IMR-90 (cell line): ENCODE measurements at regions not wholly inside any gene's neighbourhood (a gene's known extent, or its start where the extent isn't known, plus 50 kb on each side); places are given as distances from the start of the nearest gene placed in this dataset.
"Not testable (repeated sequence)": the region's sequence is repeated elsewhere in the genome, so short reads cannot be mapped to it uniquely, and the experiment has no call there.

Experiments
- ATAC-seq: fragments of 200-7000 bp; cut with Tn5 transposase; 2 replicates; pipeline ENCODE4 v1.9.1; 2020; ENCODE audit warnings: low read depth, mild to moderate bottlenecking, moderate library complexity
- BruUV-seq: library from RNA; stranded (reverse); fragments of 400-500 nt; replicated peaks from 2 replicates; lab custom pipeline; 2021; lab: Mats Ljungman, UMichigan
- CTCF ChIA-PET: fragments of 300-600 bp; formaldehyde crosslinking; extraction: SDS; loops from one replicate; lab custom pipeline; 2021; ENCODE audit warnings: antibody characterized with exemption; lab: Yijun Ruan, JAX
- POLR2A ChIA-PET: fragments of 300-600 bp; sonication (Branson Sonifier 250); formaldehyde crosslinking; loops from one replicate; lab custom pipeline; 2022; ENCODE audit warnings: antibody characterized with exemption; ENCODE audit not compliant: unreplicated experiment; lab: Charles Lee
- DNase-seq: peaks from one replicate; pipeline ENCODE4 v3.0.0; 2013
- H2AFZ ChIP-seq: replicated peaks from 2 replicates; pipeline ENCODE3; 2013; ENCODE audit warnings: low read length, mild to moderate bottlenecking; ENCODE audit not compliant: poor library complexity
- H2AK5ac ChIP-seq: 2 replicates; pipeline ENCODE4 v1.6.1; 2013; ENCODE audit warnings: low read depth, low read length, inconsistent platforms
- H2AK9ac ChIP-seq: replicated peaks from 2 replicates; pipeline ENCODE3; 2013; ENCODE audit warnings: mild to moderate bottlenecking, low read depth, low read length, moderate library complexity; ENCODE audit not compliant: poor library complexity
- H2BK120ac ChIP-seq: 2 replicates; pipeline ENCODE4 v1.6.1; 2013; ENCODE audit warnings: low read depth, low read length, inconsistent platforms
- H2BK15ac ChIP-seq: 3 replicates; pipeline ENCODE4 v1.6.1; 2013; ENCODE audit warnings: low read depth, low read length, inconsistent platforms
- H2BK20ac ChIP-seq: 2 replicates; pipeline ENCODE4 v1.6.1; 2013; ENCODE audit warnings: low read depth, mild to moderate bottlenecking, inconsistent platforms, low read length, moderate library complexity
- H2BK5ac ChIP-seq: 2 replicates; pipeline ENCODE4 v1.6.1; 2013; ENCODE audit warnings: mild to moderate bottlenecking, low read depth, low read length, inconsistent platforms; ENCODE audit not compliant: poor library complexity, severe bottlenecking
- H3K14ac ChIP-seq: replicated peaks from 2 replicates; pipeline ENCODE4 v1.6.1; 2013; ENCODE audit warnings: low read depth, low read length, inconsistent platforms
- H3K18ac ChIP-seq: 2 replicates; pipeline ENCODE4 v1.6.1; 2013; ENCODE audit warnings: low read depth, low read length, control low read depth
- H3K23ac ChIP-seq: 2 replicates; pipeline ENCODE4 v1.6.1; 2013; ENCODE audit warnings: low read depth, low read length, inconsistent platforms
- H3K27ac ChIP-seq: 2 replicates; pipeline ENCODE4 v1.5.1; 2013; ENCODE audit warnings: mild to moderate bottlenecking, control low read depth, low read length; ENCODE audit not compliant: insufficient read depth
- H3K27me3 ChIP-seq: 2 replicates; pipeline ENCODE4 v1.6.1; 2013; ENCODE audit warnings: low read length; ENCODE audit not compliant: control insufficient read depth, insufficient read depth
- H3K36me3 ChIP-seq: 2 replicates; pipeline ENCODE4 v1.6.1; 2013; ENCODE audit warnings: low read length, mixed read lengths; ENCODE audit not compliant: control insufficient read depth, insufficient read depth
- H3K4ac ChIP-seq: 2 replicates; pipeline ENCODE4 v1.6.1; 2013; ENCODE audit warnings: low read depth, low read length, inconsistent platforms
- H3K4me1 ChIP-seq: 2 replicates; pipeline ENCODE4 v1.6.1; 2013; ENCODE audit warnings: low read length, mixed read lengths; ENCODE audit not compliant: control insufficient read depth, insufficient read depth
- H3K4me2 ChIP-seq: 2 replicates; pipeline ENCODE4 v1.6.1; 2013; ENCODE audit warnings: low read depth, mild to moderate bottlenecking, control low read depth, low read length, moderate library complexity
- H3K4me3 ChIP-seq: 2 replicates; pipeline ENCODE4 v1.5.1; 2013; ENCODE audit warnings: low read depth, mild to moderate bottlenecking, control low read depth, low read length, moderate library complexity; ENCODE audit not compliant: insufficient read depth
- H3K56ac ChIP-seq: 2 replicates; pipeline ENCODE4 v1.6.1; 2013; ENCODE audit warnings: low read length, inconsistent platforms; ENCODE audit not compliant: insufficient read depth; ENCODE audit errors: extremely low read depth
- H3K79me1 ChIP-seq, 2 experiments: 2 replicates each; pipeline ENCODE4 v1.6.1; 2013; ENCODE audit warnings: low read length in 2 of 2, inconsistent platforms in 1 of 2, low read depth in 1 of 2
- H3K9ac ChIP-seq: 2 replicates; pipeline ENCODE4 v1.6.1; 2013; ENCODE audit warnings: low read depth, low read length, control low read depth
- H3K9me1 ChIP-seq: 2 replicates; pipeline ENCODE4 v1.6.1; 2013; ENCODE audit warnings: low read length, inconsistent platforms; ENCODE audit not compliant: insufficient read depth
- H3K9me3 ChIP-seq: 2 replicates; pipeline ENCODE4 v1.6.1; 2013; ENCODE audit warnings: low read length; ENCODE audit not compliant: control insufficient read depth, insufficient read depth
- H4K20me1 ChIP-seq: 2 replicates; pipeline ENCODE4 v1.6.1; 2013; ENCODE audit warnings: low read length, inconsistent platforms; ENCODE audit not compliant: insufficient read depth
- H4K5ac ChIP-seq: 2 replicates; pipeline ENCODE4 v1.6.1; 2013; ENCODE audit warnings: mild to moderate bottlenecking, low read depth, low read length, control low read depth
- H4K8ac ChIP-seq, 2 experiments: 2 replicates each; pipeline ENCODE4 v1.6.1; 2013; ENCODE audit warnings: low read depth in 2 of 2, low read length in 2 of 2, control low read depth in 1 of 2, inconsistent platforms in 1 of 2
- H4K91ac ChIP-seq: 2 replicates; pipeline ENCODE4 v1.6.1; 2013; ENCODE audit warnings: low read depth, low read length, inconsistent platforms; ENCODE audit not compliant: insufficient read depth
- WGBS, 2 experiments: methylation state at CpG; one replicate each; pipeline versions ENCODE4 v1.1.5 to v1.1.7; 2013; ENCODE audit warnings: missing lambda C conversion rate in 2 of 2; ENCODE audit not compliant: insufficient read length in 1 of 2; ENCODE audit errors: extremely low coverage in 2 of 2; 5-methylcytosine and 5-hydroxymethylcytosine counted together
- dilution Hi-C: fragments of 300-500 bp; cut with HindIII; formaldehyde crosslinking; loops from one replicate; pipeline ENCODE4 v1.14.3; 2018; ENCODE audit warnings: low sequenced_read_pairs; ENCODE audit not compliant: unreplicated experiment
- in situ Hi-C: fragments of 300-500 bp; cut with MboI; formaldehyde crosslinking; loops from 3 replicates; pipeline ENCODE4 v1.14.3; 2019; ENCODE audit warnings: low sequenced_read_pairs, inconsistent platforms, mixed read lengths
- intact Hi-C: fragments of 100-400 bp; cut with micrococcal nuclease; formaldehyde crosslinking; loops from 2 replicates; pipeline ENCODE4 v1.10.0; 2022

DNA sequence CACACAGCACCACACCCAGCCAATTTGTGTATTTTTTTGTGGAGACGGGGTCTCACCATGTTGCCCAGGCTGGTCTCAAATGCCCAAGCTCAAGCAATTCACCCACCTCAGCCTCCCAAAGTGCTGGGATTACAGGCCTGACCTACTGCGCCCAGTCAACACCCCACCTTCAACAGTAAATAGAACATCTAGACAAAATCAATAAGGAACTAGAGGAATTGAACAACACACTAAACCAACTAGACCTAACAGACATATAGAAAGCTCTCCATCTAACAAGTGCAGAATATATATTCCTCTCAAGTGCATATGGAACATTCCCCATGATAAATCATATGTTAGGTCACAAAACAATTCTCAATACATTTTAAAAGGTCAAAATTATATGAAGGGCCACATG is 56.6 kb upstream of the AGAP9 start:
- H4K20me1 ChIP-seq, POLR2A ChIA-PET: not testable (repeated sequence)

DNA sequence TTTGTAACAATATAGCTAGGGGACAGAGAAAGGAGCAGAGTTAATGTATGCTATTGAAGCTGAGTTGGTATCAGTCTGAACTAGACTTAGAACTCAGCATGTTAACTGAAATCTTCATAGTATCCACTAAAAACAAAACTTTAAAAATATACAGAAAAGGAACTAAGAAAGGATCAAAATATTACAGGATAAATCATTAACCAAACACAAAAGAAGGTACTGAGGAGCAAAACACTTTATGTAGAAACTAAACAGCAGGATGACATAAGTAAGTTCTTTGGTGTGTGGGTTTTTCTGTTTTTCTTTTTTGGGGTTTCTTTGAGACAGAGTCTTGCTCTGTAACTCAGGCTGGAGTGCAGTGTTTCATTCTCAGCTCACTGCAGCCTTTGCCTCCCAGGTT is 55.1 kb upstream of the AGAP9 start:
- H3K27ac ChIP-seq, H3K18ac ChIP-seq, CTCF ChIA-PET, H2BK5ac ChIP-seq, intact Hi-C loops, H3K56ac ChIP-seq, H4K91ac ChIP-seq, ATAC-seq, H4K5ac ChIP-seq, H4K8ac ChIP-seq, H3K9me3 ChIP-seq, H3K4me1 ChIP-seq, H3K4ac ChIP-seq, DNase-seq, H3K79me1 ChIP-seq, H2AFZ ChIP-seq, H2BK120ac ChIP-seq, in situ Hi-C loops, H3K27me3 ChIP-seq, dilution Hi-C loops, H3K9me1 ChIP-seq, H2BK20ac ChIP-seq, H3K4me3 ChIP-seq, H3K4me2 ChIP-seq, H3K14ac ChIP-seq, H4K20me1 ChIP-seq, H2BK15ac ChIP-seq, H3K23ac ChIP-seq, H3K9ac ChIP-seq, H2AK5ac ChIP-seq, POLR2A ChIA-PET, H3K36me3 ChIP-seq, BruUV-seq, H2AK9ac ChIP-seq: not testable (repeated sequence)

More for the DNA sequence above, 56.6 kb upstream of the AGAP9 start:
- H2AK5ac ChIP-seq, H3K14ac ChIP-seq, H3K4me2 ChIP-seq, H2BK15ac ChIP-seq, CTCF ChIA-PET, H3K9me1 ChIP-seq, H2AFZ ChIP-seq, H2BK5ac ChIP-seq, H3K4me1 ChIP-seq, H3K27ac ChIP-seq, H4K8ac ChIP-seq, H3K36me3 ChIP-seq, H3K79me1 ChIP-seq, DNase-seq, BruUV-seq, dilution Hi-C loops, H2BK20ac ChIP-seq, H3K4me3 ChIP-seq, H3K23ac ChIP-seq, H2AK9ac ChIP-seq, H3K27me3 ChIP-seq, H4K91ac ChIP-seq, in situ Hi-C loops, H3K9me3 ChIP-seq, H3K4ac ChIP-seq, intact Hi-C loops, H3K9ac ChIP-seq, H3K18ac ChIP-seq, H2BK120ac ChIP-seq, ATAC-seq, H4K5ac ChIP-seq, H3K56ac ChIP-seq: not testable (repeated sequence)
- WGBS, 2 experiments, result no CpG with 5 or more reads among the region's 2 CpGs
